GM19395 (cell line): ENCODE measurements at regions not wholly inside any gene's neighbourhood (a gene's known extent, or its start where the extent isn't known, plus 50 kb on each side); places are given as distances from the start of the nearest gene placed in this dataset.
A peak's percentile ranks its signal among the peaks of the same experiment; 100 is the strongest.

ENCODE experiments used
- ATAC-seq: cut with Tn5 transposase; IDR thresholded peaks from one replicate; pipeline ENCODE4 v1.9.1; 2021; ENCODE audit warnings: mild to moderate bottlenecking, moderate library complexity; ENCODE audit not compliant: unreplicated experiment

DNA sequence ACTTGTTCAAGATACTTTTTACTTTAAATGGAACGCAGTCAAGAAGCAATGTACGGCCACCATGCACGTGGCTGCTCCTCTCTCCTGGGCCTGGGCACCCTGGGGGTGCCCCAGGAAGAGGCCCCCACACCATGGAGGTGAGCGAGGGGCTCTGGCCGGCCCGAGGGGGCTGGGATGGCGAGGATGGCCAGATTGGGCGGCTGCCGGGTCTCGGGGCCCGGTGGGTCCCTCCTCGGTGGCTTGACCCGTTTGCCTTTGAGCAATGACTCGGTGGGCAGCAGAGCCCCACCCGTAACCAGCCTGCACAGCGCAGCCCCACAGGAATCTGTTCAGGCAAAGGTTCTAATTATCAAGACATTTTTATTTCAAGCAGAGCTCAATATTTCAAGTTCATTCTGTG, 167.4 kb downstream of the BRD1 start:
- no peak for ATAC-seq

DNA sequence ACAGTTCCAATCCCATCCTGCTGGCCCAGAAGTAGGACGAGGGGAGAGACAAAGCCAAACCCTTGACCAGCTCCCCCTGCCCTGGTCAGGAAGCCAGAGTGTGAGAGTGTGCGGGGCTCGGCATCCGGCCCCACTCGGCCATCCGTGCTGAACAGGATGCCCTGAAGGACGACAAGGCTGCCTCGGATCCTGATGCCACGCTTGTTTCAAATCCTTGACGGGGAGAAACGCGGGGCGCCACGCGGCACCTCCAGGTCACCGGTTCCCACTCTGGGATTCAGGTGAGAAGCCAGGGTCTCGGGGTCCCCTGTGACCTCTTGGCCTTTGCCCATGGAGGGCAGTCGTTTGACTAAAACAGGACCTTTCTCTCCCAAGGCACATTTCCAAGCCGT, 167.8 kb downstream of the BRD1 start:
- no peak for ATAC-seq

- ATAC-seq: no peak
Measured at GRCh38 chr22:49659281-49659923, 168.3 kb downstream of the BRD1 start.

DNA sequence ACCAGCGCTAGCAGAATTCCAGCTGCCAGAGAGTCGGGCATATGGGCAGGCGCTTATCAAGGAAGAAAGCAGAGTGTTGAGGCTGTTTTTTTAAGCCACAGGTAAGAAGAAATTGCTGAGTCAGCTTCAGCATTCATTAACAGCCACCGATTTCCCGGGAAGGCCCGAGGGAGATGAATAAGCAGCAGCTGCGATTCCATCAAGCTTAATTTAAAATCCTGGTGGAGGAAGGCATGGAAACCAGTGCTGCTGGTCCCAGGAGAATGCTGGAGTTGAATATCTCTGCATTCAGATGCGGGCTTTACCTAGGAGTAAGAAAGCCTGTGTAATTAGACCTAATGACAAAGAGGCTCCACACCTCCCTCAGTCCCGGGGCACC, 168.8 kb downstream of the BRD1 start:
- ATAC-seq: no peak

DNA sequence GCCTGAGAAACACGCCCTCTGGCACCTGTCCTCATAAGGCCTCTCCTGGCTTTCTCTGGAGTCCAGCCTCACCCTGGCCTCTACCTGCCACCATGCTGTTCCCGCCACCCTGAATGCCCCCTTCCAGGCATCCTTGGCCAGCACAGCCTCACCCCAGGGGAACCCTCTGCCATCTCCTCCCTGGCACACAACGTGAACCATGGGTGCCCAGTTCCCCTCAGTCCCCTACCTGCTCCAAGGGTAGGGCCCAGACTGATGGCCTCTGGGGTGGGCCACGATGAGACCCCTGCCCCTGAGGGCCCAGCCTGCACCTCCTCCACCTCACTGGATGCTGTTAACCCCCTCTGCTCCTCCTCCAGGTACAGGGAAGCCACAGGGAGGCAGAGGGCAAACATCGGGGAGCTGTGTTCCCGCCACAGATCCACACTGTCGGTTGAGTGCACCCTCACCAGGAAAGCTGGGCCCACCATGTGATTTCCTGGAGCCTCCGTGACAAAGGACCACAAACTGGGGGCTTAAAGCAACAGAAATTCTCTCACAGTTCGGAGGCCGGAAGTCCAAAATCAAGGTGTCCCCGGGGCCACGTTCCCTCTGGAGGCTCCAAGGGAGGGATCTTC, 169.6 kb downstream of the BRD1 start:
- peak; percentile 6 for ATAC-seq

DNA sequence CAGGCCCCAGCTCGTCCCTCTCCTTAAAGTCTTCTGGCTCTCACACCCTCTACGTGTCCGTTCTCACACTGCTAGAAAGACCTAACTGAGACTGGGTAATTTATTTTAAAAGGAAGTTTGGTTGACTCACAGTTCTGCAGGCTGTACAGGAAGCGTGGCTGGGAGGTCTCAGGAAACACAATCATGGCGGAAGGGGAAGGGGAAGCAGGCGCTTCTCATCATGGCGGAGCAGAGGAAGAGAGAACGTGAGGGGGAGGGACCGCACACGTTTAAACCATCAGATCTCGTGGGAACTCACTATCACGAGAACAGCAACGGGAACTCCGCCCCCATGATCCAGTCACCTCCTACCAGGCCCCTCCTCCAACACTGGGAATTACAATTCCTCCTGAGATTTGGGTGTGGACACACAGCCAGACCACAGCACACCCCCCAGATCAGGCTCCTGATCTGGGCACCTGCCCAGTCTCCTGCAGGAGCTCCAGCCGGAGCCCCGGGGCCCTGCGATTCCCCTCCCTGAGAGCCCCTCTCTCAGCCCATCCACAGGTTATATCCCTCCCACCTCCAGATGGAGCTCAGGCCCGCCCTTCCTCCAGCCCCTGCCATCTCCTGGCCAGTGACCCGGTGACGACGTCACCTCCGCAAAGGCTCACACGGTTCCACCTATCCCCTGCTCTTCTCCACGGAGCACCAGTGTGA, 170.2 kb downstream of the BRD1 start:
- ATAC-seq: peak; percentile 78

GRCh38 chr22:49656883-49657274, 170.8 kb downstream of the BRD1 start:
- ATAC-seq: peak; percentile 46

- ATAC-seq: no peak
Measured at GRCh38 chr22:49656291-49656851, 171.3 kb downstream of the BRD1 start.

- no peak for ATAC-seq
Measured at GRCh38 chr22:49655168-49655812, 172.4 kb downstream of the BRD1 start.

DNA sequence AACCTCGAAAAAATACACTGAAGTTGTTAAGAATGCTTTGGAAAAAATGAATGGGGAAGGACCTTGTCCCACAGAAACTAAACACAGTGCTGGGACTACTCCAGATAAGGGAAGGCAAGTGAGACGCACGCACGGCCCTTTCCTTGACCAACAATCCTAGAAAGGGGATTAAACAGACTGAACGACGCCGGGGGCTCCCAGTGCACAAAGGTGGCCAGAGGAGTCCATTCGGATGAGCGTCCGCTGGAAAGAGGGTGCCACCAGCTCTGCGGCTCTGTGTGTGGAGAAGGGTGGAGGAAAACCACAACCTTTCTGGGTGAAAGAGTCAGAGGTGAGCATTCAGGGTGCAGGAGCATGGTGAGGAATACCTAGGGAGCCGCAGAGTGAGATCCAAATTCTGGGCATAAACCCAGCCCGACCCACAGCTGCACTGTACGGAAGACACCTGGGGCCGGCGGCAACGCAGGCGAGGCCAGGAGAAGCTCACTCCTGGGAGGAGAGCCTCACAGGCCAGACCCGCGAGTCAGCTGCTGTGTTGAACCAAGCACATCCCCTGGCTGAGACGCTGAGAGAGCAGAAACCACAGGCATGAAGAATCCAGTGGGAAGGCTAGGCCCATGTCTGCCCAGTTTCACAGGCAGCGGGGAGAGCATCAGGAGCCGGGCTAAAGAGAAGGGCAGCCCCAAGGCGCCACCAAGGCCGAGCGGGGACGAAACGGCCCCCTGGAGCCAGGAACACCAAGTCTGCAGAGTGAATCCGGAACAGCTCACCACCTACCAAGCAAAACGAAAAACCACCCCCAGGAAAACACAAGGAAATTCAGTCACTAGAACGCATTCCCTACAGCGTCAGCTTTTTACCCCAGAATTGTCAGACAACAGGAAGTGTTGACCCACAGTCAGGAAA, 177.1 kb downstream of the BRD1 start:
- ATAC-seq: no peak

DNA sequence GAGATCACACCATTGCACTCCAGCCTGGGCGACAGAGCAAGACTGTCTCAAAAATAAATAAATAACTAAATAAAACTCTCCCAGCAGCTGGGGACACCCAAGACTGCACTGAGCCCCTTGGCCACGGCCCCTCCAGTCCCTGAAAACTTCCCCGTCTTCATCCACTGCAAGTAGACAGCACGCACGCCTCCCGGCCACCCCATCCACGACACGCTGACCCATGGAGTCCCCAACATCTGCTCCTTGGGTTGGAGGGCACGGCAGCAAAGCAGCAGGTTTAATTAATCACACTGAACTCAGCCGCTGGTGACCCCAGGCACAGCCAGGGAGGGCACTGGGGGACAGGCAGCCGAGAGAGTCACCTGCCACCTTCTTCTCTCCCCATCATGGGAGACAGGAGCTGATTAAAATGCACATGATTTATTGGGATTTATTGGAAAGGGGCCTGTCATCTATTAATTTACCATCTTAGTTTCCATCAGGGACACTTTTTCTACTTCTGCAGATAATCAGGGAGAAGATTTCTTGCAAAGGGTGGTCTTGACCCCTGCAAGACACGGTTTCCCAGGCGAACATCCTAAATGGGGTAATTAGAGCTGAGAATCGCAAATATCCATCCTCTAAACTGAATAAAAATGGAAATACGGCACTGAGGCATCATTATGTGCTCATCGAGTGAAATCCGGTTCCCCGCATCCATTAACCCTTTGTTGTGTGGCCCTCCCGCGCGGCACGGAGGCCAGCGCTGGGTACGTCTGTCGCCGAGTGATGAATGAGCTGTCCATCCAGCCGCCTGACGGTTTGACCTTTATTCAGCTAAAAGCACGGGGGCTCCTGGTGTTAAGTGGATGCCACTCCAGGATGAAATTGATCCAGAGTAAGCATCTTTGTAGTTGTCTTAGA, 178.3 kb downstream of the BRD1 start:
- ATAC-seq: no peak

DNA sequence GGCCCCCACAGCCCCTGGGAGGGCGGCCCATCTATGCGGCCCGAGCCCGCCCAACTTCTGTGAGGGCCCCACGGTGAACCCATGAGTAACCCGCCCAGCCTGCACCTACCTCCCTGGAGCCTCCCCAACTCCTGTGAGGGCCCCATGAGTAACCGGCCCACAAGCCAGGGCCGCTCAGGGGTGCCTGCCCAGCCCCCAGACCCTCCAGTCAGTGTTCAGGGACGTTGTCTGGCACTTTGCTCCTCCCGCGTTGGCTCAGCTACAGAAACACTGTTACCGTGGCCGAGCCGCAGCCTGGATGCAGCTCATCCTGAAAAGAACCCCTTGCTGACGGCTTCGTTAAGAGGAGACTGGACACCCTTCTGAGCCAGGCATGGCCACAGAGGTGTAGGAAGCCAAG, 179.6 kb downstream of the BRD1 start:
- no peak for ATAC-seq

DNA sequence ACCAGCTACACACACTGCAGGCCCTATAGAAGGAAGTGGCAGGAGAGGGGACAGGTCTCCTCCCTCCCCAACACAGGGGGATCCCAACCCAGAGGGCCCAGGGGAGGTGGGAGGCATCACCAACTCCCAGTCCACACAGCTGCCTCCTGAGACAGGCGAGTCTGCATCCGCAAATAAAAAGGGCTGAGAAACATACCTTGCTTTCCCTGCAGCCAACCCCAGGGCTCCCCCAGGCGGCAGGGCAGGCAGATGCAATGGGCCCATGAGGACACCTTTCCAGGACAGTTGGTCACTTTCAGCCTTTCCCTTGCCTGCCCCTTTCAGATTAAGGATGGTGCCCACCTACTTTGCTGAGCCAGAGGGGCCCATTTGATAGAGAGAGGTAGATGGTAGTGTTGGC, 180.0 kb downstream of the BRD1 start:
- no peak for ATAC-seq

GRCh38 chr22:49646876-49647275, 180.8 kb downstream of the BRD1 start:
- ATAC-seq: no peak

DNA sequence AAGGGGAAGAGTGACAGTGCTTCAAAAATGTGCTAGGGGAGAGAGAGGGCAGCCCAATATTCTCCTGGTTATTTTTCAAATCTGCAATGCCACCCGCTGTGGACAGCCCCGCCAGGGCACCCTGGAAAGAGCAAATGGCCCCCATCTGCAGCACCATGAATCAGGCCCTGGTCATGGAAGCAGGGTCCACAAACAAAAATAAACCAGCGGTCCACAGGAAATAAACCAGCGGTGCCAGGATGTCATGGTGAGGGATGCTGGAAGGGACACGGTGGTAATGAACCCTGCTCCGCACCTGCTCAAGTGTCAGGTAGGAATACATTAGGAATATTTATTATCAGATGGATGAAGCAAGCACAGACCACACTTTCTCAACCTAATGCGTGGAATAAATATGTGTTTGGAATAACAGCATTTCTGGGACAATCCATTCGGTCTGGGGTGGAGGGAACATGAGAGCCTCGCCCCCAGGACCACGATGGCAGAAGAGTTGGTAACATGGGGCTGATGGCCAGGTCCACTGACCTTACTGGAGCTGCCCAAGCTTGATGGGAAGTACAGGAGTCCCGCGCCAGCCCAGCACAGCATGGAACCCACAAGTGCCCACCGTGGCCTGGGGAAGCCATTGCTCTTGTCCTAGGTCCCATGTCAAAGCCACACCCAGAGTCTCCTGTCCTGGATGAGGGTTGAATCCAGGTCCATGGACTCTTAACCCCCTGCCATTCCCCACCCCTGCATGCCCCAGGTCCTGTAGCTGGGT, 181.7 kb downstream of the BRD1 start:
- no peak for ATAC-seq

DNA sequence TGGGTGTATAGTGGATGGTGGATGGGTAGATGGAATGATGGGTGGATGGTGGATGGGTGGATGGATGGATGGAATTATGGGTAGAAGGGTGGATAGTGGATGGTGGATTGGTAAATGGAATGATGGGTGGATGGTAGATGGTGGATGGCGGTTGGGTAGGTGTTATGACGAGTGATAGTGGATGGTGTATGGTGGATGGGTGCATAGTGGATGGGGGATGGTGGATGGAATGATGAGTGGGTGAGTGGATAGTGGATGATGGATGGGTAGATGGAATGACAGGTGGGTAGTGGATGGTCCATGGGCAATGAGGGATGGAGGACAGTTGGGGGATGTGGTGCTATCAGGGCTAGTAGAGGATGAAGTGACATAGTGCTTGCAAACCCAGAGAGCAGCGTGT, 182.4 kb downstream of the BRD1 start:
- no peak for ATAC-seq

GRCh38 chr22:49643998-49644397, 183.7 kb downstream of the BRD1 start:
- ATAC-seq: no peak

- no peak for ATAC-seq
Measured at GRCh38 chr22:49643466-49643865, 184.2 kb downstream of the BRD1 start.

GRCh38 chr22:49642741-49643140, 184.9 kb downstream of the BRD1 start:
- no peak for ATAC-seq
